Stomach (tissue), 4 donors: ENCODE measurements at regions not wholly inside any gene's neighbourhood (a gene's known extent, or its start where the extent isn't known, plus 50 kb on each side); places are given as distances from the start of the nearest gene placed in this dataset.

ENCODE experiments used
- EP300 ChIP-seq: sonication (generic); formaldehyde crosslinking; IDR thresholded peaks from one replicate; pipeline ENCODE4 v1.6.1; 2017; ENCODE audit warnings: antibody characterized with exemption
- POLR2A ChIP-seq, 4 donors: fragments of 450-650 bp; IDR thresholded peaks; one replicate each; pipeline ENCODE4 v1.6.1; 2016; ENCODE audit warnings: antibody characterized with exemption in 4 of 4, control low read depth in 2 of 4, mild to moderate bottlenecking in 1 of 4, moderate library complexity in 1 of 4
- POLR2AphosphoS5 ChIP-seq, 3 donors: sonication (generic); formaldehyde crosslinking; IDR thresholded peaks; one replicate each; pipeline ENCODE4 v1.6.1; 2016; ENCODE audit warnings: antibody characterized with exemption in 3 of 3
- TF ChIP-seq, protein P1 (sequence below), 7 experiments: fragments of 450-650 bp in 4 of 7; fragments of 200-600 bp in 3 of 7; sonication (generic) in 3 of 7; IDR thresholded peaks; one replicate each; pipeline ENCODE4 v1.5.1; 2016 to 2019; ENCODE audit warnings: antibody characterized with exemption in 7 of 7, control low read depth in 2 of 7, mild to moderate bottlenecking in 1 of 7

DNA sequence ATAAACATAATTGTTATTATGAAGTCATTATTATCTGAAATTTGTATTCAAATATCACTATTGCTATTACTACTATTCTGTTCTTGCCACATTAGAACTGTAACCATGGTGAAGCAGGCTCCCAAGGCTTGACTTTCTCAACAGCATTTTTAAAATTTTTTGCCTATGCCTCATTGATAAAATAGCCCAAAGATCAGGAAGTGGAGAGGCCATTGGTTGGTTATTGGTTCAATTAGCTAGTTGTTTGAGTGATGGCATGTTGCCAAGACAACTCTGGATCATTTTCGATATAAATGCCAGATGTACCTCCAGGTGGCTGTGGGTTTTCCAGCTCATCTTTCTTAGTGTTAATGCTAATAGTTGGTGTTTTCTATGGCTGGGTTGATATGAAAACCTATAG is 513.5 kb downstream of the TRIB2 start:
- TF ChIP-seq, protein P1, sequence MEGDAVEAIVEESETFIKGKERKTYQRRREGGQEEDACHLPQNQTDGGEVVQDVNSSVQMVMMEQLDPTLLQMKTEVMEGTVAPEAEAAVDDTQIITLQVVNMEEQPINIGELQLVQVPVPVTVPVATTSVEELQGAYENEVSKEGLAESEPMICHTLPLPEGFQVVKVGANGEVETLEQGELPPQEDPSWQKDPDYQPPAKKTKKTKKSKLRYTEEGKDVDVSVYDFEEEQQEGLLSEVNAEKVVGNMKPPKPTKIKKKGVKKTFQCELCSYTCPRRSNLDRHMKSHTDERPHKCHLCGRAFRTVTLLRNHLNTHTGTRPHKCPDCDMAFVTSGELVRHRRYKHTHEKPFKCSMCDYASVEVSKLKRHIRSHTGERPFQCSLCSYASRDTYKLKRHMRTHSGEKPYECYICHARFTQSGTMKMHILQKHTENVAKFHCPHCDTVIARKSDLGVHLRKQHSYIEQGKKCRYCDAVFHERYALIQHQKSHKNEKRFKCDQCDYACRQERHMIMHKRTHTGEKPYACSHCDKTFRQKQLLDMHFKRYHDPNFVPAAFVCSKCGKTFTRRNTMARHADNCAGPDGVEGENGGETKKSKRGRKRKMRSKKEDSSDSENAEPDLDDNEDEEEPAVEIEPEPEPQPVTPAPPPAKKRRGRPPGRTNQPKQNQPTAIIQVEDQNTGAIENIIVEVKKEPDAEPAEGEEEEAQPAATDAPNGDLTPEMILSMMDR (IDR thresholded peaks at IDR 0.05) = no peak
- no peak for TF ChIP-seq POLR2A (IDR thresholded peaks at IDR 0.05)
- no peak for TF ChIP-seq POLR2AphosphoS5 (IDR thresholded peaks at IDR 0.05)
- no peak for TF ChIP-seq EP300
